ENCODE measurements at regions not wholly inside any gene's neighbourhood (a gene's known extent, or its start where the extent isn't known, plus 50 kb on each side); places are given as distances from the start of the nearest gene placed in this dataset.
A peak's percentile ranks its signal among the peaks of the same experiment; 100 is the strongest.

DNA sequence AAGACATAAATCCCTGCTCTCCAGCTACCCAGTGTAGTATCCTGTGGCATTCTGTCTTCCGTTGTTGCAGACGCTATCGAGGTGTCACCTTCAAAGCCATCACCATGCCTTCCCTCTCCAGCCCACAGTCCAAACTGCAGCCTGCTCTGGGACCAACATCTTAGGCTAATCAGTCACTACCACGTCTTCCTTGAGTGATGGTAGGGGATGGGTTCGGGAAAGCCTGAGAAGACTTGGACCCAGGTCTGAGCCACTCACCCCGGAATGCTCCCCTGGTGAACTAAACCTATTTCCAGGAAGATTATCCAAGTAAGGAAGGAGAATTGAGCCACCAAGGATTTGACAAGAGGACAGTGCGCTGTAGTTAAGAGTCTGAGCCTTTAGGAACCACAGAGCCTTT lies 52.9 kb upstream of the IRX1 start:
- no peak for DNase-seq
- in situ Hi-C loops (cut with MboI; ENCODE audit: low pct_unique_long_range_greater_than_20kb, low sequenced_read_pairs): no loop called here

GRCh38 chr5:3542158-3542557 lies 53.5 kb upstream of the IRX1 start:
- DNase-seq: no peak
- in situ Hi-C loops (cut with MboI; ENCODE audit: low pct_unique_long_range_greater_than_20kb, low sequenced_read_pairs): no loop called here

DNA sequence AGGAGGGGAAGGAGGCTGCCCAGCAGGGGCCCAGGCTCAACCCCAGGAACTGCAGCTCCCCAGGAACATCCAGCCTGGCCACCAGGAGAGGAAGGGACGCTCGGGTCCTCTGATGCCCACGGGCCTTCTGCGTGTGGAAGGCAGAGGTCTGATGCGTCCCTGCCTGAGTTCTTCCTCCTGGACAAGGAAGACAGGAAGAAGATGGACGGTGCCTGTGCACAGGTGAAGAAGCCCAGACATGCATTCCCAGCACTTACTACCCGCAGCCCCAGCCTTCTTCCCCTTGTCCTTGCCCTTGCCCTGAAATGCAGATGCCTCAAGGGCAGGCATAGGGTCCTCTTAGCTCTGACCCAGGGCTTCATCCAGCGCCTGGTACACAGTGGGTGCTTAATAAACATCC lies 56.7 kb upstream of the IRX1 start:
- DNase-seq: no peak
- in situ Hi-C loops (cut with MboI; ENCODE audit: low pct_unique_long_range_greater_than_20kb, low sequenced_read_pairs): no loop called here

DNA sequence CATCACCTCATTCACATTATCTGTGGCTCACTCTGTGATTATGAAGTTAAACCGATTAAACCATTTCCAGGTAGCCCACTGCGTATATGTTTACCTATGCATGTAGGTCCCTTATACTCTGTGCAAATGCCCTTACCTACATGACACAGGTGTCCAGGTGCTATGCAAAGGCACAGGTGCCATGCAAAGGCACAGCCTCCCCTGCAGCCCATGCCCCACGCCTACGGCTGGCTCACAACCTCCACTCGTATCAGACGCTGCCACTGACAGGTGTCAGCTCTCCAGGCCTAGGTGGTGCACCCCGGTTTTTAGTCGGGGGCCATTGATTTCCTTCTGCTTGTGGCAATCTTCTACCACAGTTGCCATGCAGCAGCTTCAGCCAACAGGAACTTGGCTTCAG lies 57.7 kb upstream of the IRX1 start:
- in situ Hi-C loops (cut with MboI; ENCODE audit: low pct_unique_long_range_greater_than_20kb, low sequenced_read_pairs): no loop called here
- DNase-seq: no peak

DNA sequence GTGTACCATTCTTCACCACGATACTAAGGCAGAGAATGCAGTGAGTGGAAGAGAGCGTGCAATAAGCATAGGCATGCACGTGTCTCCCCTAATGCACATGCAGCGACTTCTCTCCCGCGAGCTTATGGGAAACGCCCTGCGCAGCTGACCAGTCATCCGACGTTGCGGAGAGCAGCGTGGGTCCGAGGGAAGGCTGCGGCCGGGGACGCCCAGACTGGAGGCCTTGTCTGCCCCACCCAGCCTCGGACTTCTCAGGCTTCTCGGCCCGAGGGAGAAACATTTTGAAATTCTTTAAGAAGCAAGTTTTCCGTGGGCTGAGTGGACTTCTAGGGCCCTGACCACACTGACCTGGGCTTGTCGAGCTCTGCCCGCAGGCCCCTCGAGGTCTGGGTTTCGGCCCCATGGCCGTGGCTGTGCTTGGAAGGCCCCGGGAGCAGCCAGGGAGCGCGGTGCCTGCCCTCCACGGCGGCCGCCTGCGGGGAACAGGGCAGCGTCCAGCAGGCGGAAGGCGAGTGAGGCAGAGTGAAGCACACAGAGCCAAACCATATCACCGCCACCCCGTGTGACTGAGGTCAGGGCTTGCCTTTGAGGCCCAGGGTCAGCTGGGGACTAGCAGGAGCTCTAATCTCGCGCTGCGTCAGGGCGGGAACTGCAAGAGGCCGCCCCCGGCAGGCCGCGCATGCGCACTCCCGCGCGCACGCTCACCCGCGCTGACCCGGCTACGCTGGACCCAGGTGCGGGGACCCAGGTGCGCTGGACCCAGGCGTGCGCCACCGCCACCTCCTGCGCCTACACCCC lies 60.0 kb upstream of the IRX1 start:
- DNase-seq: no peak
- in situ Hi-C loops (cut with MboI; ENCODE audit: low pct_unique_long_range_greater_than_20kb, low sequenced_read_pairs): no loop called here

GRCh38 chr5:3534997-3535396 lies 60.6 kb upstream of the IRX1 start:
- in situ Hi-C loops (cut with MboI; ENCODE audit: low pct_unique_long_range_greater_than_20kb, low sequenced_read_pairs): no loop called here
- DNase-seq: no peak

DNA sequence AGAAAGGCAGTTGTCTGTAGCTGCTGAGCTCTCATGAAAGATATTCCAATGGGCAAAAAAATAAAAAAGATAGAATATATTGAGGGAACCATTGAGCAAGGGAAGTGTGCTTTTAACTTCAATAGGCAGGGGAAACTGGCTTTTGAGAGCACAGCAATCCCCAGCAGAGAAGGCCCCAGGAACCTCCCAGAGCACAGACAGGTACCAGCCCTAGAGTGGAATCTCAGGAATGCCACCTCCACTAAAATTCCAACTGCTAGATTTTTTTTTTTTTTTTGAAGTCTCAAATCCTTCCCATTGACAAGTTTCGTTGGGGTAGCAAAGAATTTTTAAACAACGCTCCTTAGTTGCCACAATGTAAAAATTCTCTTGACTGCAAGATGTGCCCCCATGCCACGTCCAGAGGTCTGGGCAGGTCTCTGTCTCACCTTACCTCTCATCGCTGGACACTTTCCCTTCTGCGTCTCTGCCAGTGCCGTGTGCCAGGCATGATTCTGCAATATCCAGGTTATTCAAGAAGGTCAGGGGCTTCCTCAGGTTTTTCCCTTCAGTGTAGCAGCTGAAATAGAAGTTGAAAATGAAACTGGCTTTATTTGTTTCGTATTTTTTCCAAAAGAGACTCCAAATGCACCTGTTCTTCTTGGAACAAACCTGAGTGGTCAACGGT lies 64.2 kb upstream of the IRX1 start:
- in situ Hi-C loops (cut with MboI; ENCODE audit: low pct_unique_long_range_greater_than_20kb, low sequenced_read_pairs): no loop called here
- DNase-seq: no peak

- DNase-seq: no peak
- in situ Hi-C loops (cut with MboI; ENCODE audit: low pct_unique_long_range_greater_than_20kb, low sequenced_read_pairs): no loop called here
These were observed 65.4 kb upstream of the IRX1 start for GRCh38 chr5:3530251-3530650.

DNA sequence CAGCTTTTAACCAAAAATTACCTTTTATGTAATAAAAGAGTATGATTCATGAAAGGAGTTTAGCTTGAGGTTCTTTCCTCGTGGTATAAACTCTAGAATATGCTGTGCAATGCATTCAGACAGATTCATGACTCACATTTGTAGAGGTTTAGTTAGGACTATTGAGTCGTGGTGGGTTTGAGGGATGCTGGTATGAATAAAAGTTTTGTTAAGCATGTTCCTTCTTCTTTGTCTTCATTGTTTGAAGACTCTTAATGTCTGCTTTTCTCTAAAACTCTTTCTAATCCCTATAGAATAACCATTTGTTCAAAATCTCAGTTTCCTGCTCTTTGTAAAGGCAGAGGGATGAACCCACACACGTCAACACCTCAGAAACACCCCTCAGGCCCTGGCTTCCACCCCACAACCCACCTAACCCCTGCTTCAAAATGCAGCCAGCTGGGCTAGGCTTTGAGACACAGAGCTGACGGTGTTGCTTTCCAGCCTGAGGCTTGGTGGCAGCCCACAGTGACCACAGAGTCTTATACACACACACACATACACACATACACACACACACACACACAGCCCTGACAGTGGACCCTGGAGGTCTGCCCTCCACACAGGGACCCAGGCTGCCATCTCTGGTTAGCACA lies 69.0 kb upstream of the IRX1 start:
- in situ Hi-C loops (cut with MboI; ENCODE audit: low pct_unique_long_range_greater_than_20kb, low sequenced_read_pairs): no loop called here
- no peak for DNase-seq

GRCh38 chr5:3522491-3522890 lies 73.1 kb upstream of the IRX1 start:
- in situ Hi-C loops (cut with MboI; ENCODE audit: low pct_unique_long_range_greater_than_20kb, low sequenced_read_pairs): no loop called here
- DNase-seq: no peak

GRCh38 chr5:3518576-3518975 lies 77.1 kb upstream of the IRX1 start:
- no peak for DNase-seq
- in situ Hi-C loops (cut with MboI; ENCODE audit: low pct_unique_long_range_greater_than_20kb, low sequenced_read_pairs): no loop called here

- no peak for DNase-seq
- in situ Hi-C loops (cut with MboI; ENCODE audit: low pct_unique_long_range_greater_than_20kb, low sequenced_read_pairs): no loop called here
These were observed 77.6 kb upstream of the IRX1 start for GRCh38 chr5:3518051-3518450.

GRCh38 chr5:3517348-3517747 lies 78.3 kb upstream of the IRX1 start:
- in situ Hi-C loops (cut with MboI; ENCODE audit: low pct_unique_long_range_greater_than_20kb, low sequenced_read_pairs): no loop called here

DNA sequence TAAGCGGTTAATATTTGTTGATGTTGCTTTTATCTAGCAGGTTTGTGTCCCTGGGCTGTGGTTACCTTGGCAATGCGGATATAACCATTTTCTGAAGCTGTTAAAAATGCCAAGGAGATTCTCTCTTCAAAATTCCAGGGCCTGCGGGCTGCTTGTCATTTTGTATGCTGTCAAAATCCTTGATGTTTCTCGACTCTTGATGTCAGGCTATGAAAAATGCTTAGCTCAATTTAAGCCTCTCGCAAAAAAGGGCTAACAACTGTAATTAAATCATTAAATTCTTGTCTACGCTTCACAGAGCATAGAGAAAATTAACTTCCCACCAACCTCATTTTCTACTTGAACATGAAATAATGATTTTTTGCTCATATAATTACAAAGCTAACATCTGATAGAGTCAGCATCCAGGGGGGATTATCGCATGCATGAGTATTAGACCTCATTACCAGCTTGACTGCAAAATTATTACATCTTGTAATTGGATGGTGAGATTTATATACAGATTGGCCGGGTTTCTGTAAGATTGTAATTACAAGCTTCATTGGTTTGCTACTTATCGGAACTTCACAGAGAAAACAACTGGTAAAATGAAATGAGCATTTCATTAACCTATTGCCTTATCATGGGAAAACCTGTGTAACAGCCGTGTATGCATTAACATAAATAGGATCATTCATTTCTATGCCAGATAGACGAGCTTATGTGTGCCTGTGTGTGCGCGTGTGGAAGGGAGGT lies 83.1 kb upstream of the IRX1 start:
- in situ Hi-C loops (cut with MboI; ENCODE audit: low pct_unique_long_range_greater_than_20kb, low sequenced_read_pairs): no loop called here
- no peak for DNase-seq

More at GRCh38 chr5:3517348-3517747, 78.3 kb upstream of the IRX1 start:
- no peak for DNase-seq

DNA sequence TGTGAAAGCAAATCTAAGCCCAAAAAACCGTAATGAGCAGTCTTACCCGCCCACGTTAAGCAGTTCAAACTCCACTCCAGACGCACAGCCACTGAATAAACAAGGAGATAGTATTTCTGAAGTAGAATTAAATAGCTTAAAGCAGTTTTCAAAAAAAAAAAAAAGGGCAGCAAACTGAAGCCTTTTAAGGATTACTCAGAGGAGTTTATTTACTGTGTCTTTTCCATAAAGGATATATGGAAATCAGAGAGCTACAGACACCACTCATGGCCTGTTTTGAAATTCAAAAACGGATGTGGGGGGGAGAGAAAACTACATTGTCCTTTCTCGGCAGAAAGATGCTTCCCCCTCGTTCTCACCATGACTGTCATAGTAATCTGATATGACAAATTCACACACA lies 83.7 kb upstream of the IRX1 start:
- no peak for DNase-seq
- in situ Hi-C loops (cut with MboI; ENCODE audit: low pct_unique_long_range_greater_than_20kb, low sequenced_read_pairs): no loop called here

GRCh38 chr5:3511519-3511918 lies 84.1 kb upstream of the IRX1 start:
- in situ Hi-C loops (cut with MboI; ENCODE audit: low pct_unique_long_range_greater_than_20kb, low sequenced_read_pairs): no loop called here
- no peak for DNase-seq

DNA sequence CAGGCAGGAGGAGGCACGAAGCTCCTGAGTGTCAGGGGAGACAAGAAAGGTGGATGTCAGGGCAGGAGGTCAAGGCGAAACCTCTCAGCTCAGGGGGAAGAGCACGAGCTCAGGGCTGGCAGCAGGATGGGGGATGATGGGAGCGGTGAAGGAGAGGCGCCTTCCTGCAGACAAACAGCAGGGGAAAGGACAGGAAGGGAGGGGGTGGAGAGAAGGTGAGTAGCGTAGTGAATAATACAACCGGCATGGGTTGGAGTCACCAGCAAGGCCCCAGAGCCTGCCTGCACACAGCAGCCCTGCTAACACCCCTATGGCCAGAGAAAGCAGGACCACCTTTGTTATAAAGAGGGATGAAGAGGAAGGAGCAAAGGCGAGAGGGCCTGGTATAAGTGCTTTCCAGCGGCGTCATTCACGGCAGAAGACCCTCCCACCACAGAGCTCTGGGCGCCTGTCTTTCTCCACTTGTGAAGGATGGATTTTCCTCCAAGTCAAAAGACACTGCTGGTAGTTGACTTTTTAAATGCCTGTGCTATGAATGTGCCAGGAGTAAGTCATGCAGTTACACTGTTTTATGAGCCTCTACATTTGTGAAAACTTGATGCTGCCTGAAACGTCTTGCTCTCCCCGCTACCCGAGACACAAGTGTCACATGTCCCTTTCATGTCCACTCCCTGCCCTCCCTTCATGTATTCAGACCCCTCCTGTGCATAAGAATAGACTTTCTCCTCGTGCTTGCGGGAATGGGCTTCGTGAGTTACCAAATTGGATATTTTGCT lies 84.8 kb upstream of the IRX1 start:
- in situ Hi-C loops (cut with MboI; ENCODE audit: low pct_unique_long_range_greater_than_20kb, low sequenced_read_pairs): no loop called here
- no peak for DNase-seq

- DNase-seq: peak; percentile 7
- in situ Hi-C loops (cut with MboI; ENCODE audit: low pct_unique_long_range_greater_than_20kb, low sequenced_read_pairs): no loop called here
These were observed 86.3 kb upstream of the IRX1 start for GRCh38 chr5:3509290-3509689.

DNA sequence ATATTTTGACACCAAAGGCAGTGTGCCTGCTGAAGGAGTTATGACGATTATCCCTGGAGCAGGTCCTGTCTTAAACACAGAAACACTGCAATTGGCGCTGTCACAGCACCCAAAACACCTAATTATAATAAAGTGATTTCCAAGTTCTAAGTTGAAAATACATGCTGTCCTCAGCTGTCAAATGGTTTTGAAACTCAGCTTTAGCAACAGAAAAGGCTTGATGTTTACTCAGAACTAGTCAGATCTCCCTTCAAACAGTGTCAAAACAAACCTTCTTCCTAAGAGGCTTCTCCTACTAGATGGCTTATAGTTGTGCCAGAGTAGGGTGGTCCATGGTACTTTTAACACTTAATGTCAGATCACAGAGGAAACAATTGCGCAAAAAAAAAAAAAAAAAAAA lies 87.2 kb upstream of the IRX1 start:
- in situ Hi-C loops (cut with MboI; ENCODE audit: low pct_unique_long_range_greater_than_20kb, low sequenced_read_pairs): no loop called here
- DNase-seq: no peak
